Astrocyte (in vitro differentiated cells and primary cell): ENCODE measurements at regions not wholly inside any gene's neighbourhood (a gene's known extent, or its start where the extent isn't known, plus 50 kb on each side); places are given as distances from the start of the nearest gene placed in this dataset.

ENCODE experiments used
- DNase-seq: peaks from one replicate; pipeline ENCODE4 v3.0.0-alpha.2; 2010; ENCODE audit warnings: low read depth
- FAIRE-seq: peaks from 2 replicates; lab custom pipeline; 2011; peaks lifted over from hg19 to GRCh38; lab: Jason Lieb, UNC
- H2AFZ ChIP-seq: 2 replicates; pipeline ENCODE4 v1.6.0; 2012; ENCODE audit warnings: low read depth, low read length, inconsistent platforms
- H3K27ac ChIP-seq: 2 replicates; pipeline ENCODE4 v1.5.1; 2011; ENCODE audit warnings: low read depth, low read length, inconsistent platforms
- H3K27me3 ChIP-seq: 2 replicates; pipeline ENCODE4 v1.6.0; 2011; ENCODE audit warnings: low read length, inconsistent platforms; ENCODE audit not compliant: insufficient read depth
- H3K36me3 ChIP-seq: 2 replicates; pipeline ENCODE4 v1.5.1; 2011; ENCODE audit warnings: low read length, inconsistent platforms; ENCODE audit not compliant: insufficient read depth
- H3K4me1 ChIP-seq: 2 replicates; pipeline ENCODE4 v1.5.1; 2011; ENCODE audit warnings: low read length, inconsistent platforms; ENCODE audit not compliant: insufficient read depth
- H3K4me2 ChIP-seq: 2 replicates; pipeline ENCODE4 v1.6.0; 2012; ENCODE audit warnings: low read length, inconsistent platforms
- H3K4me3 ChIP-seq: 2 replicates; pipeline ENCODE4 v1.5.1; 2011; ENCODE audit warnings: low read depth, mild to moderate bottlenecking, low read length, inconsistent platforms; ENCODE audit not compliant: insufficient read depth
- H3K79me2 ChIP-seq: 2 replicates; pipeline ENCODE4 v1.6.0; 2012; ENCODE audit warnings: mild to moderate bottlenecking, low read length, inconsistent platforms; ENCODE audit not compliant: insufficient read depth
- H3K9ac ChIP-seq: 2 replicates; pipeline ENCODE4 v1.6.0; 2012; ENCODE audit warnings: mild to moderate bottlenecking, low read length, inconsistent platforms
- H3K9me3 ChIP-seq: 2 replicates; pipeline ENCODE4 v1.5.1; 2012; ENCODE audit warnings: low read depth, mild to moderate bottlenecking, low read length, inconsistent platforms; ENCODE audit not compliant: insufficient read depth
- H4K20me1 ChIP-seq: 2 replicates; pipeline ENCODE4 v1.6.0; 2012; ENCODE audit warnings: low read length, inconsistent platforms; ENCODE audit not compliant: insufficient read depth
- H3K27ac Mint-ChIP-seq: one replicate; pipeline ENCODE4 v1.8.0; 2021; ENCODE audit warnings: mild to moderate bottlenecking, mixed read lengths; ENCODE audit not compliant: unreplicated experiment
- H3K27me3 Mint-ChIP-seq: one replicate; pipeline ENCODE4 v1.8.0; 2021; ENCODE audit warnings: low read depth, mixed read lengths; ENCODE audit not compliant: unreplicated experiment
- H3K36me3 Mint-ChIP-seq: one replicate; pipeline ENCODE4 v1.8.0; 2021; ENCODE audit warnings: low read depth, mixed read lengths; ENCODE audit not compliant: unreplicated experiment
- H3K4me1 Mint-ChIP-seq: one replicate; pipeline ENCODE4 v1.8.0; 2021; ENCODE audit warnings: low read depth, mixed read lengths; ENCODE audit not compliant: unreplicated experiment
- H3K4me3 Mint-ChIP-seq: one replicate; pipeline ENCODE4 v1.8.0; 2021; ENCODE audit warnings: mild to moderate bottlenecking, moderate library complexity, mixed read lengths; ENCODE audit not compliant: unreplicated experiment
- H3K9me3 Mint-ChIP-seq: one replicate; pipeline ENCODE4 v1.8.0; 2021; ENCODE audit warnings: mild to moderate bottlenecking, mixed read lengths; ENCODE audit not compliant: unreplicated experiment
- EZH2 ChIP-seq: IDR thresholded peaks from 2 replicates; pipeline ENCODE4 v1.6.1; 2012; ENCODE audit warnings: mild to moderate bottlenecking, low read length, inconsistent platforms; ENCODE audit not compliant: insufficient read depth
- TF ChIP-seq, protein P1 (sequence below): IDR thresholded peaks from 2 replicates; pipeline ENCODE4 v1.5.1; 2011; ENCODE audit warnings: low read depth, mild to moderate bottlenecking, inconsistent platforms, low read length, moderate library complexity; ENCODE audit not compliant: insufficient read depth

DNA sequence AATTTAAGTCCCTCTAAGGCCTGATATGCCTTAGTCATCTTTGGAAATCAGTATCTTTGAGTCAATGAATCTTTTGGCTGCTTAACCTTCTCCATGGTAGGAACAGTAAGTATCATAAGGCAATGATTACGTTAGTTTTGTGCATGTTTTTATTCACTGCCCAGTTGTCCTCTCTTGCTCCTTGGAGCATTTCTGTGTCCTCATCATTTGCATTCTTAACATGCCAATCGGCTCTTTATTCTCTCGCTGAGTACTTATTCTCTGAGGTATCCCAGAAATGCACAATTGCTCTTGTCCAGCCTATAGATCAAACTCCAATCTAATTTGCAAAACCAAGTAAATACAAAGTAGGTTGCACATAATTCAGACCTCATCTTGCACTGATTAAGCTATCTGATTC lies 405.0 kb upstream of the IL12A start:
- no peak for FAIRE-seq
- no peak overlapping the region for H3K4me3 Mint-ChIP-seq
- no peak overlapping the region for H3K4me3 ChIP-seq
- TF ChIP-seq, protein P1, sequence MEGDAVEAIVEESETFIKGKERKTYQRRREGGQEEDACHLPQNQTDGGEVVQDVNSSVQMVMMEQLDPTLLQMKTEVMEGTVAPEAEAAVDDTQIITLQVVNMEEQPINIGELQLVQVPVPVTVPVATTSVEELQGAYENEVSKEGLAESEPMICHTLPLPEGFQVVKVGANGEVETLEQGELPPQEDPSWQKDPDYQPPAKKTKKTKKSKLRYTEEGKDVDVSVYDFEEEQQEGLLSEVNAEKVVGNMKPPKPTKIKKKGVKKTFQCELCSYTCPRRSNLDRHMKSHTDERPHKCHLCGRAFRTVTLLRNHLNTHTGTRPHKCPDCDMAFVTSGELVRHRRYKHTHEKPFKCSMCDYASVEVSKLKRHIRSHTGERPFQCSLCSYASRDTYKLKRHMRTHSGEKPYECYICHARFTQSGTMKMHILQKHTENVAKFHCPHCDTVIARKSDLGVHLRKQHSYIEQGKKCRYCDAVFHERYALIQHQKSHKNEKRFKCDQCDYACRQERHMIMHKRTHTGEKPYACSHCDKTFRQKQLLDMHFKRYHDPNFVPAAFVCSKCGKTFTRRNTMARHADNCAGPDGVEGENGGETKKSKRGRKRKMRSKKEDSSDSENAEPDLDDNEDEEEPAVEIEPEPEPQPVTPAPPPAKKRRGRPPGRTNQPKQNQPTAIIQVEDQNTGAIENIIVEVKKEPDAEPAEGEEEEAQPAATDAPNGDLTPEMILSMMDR: no peak
- no peak for TF ChIP-seq EZH2
- peak; percentile 33 for DNase-seq
- no peaks in the 10 kb centered on the region for H3K79me2 ChIP-seq
- H3K27me3 ChIP-seq: no peaks in the 10 kb centered on the region
- H3K27ac Mint-ChIP-seq: no peak overlapping the region
- H3K9me3 ChIP-seq: no peaks in the 10 kb centered on the region
- H3K27me3 Mint-ChIP-seq: no peaks in the 10 kb centered on the region
- no peaks in the 10 kb centered on the region for H4K20me1 ChIP-seq
- H3K4me2 ChIP-seq: no peak overlapping the region
- H3K27ac ChIP-seq: no peak overlapping the region
- no peak overlapping the region for H2AFZ ChIP-seq
- H3K4me1 Mint-ChIP-seq: peaks cover 17% of the 10 kb centered on the region
- no peaks in the 10 kb centered on the region for H3K36me3 ChIP-seq
- no peaks in the 10 kb centered on the region for H3K4me1 ChIP-seq
- no peaks in the 10 kb centered on the region for H3K36me3 Mint-ChIP-seq
- H3K9me3 Mint-ChIP-seq: no peaks in the 10 kb centered on the region
- no peak overlapping the region for H3K9ac ChIP-seq

DNA sequence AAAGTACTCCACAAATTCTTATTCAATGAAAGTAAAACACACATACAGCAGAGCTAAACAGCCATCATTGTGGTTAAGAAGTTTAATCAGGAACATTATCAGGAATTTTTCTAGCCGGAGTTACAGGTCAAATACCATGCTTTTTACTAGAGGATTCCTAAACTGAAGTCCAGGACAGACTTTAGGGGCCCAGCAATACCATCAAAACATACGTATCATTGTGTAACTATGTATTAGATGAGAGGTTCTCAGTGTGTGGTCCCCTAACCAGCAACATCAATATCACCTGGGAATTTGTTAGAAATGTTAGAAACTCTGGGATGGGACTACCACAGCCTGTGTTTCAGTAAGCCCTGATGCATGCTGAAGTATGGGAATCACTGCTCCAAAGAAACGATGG lies 404.2 kb upstream of the IL12A start:
- Mint-ChIP-seq H3K27me3 (no peaks in the 10 kb centered on the region), H3K4me3 (no peak overlapping the region), H3K9me3 (no peaks in the 10 kb centered on the region), H3K27ac (no peak overlapping the region), H3K36me3 (no peaks in the 10 kb centered on the region), H3K4me1 (peaks cover 22% of the 10 kb centered on the region)
- Histone ChIP-seq H3K4me1 (no peaks in the 10 kb centered on the region), H3K27me3 (no peaks in the 10 kb centered on the region), H3K36me3 (no peaks in the 10 kb centered on the region), H3K27ac (no peak overlapping the region), H3K79me2 (no peaks in the 10 kb centered on the region), H3K4me2 (no peak overlapping the region), H4K20me1 (no peaks in the 10 kb centered on the region), H2AFZ (no peak overlapping the region), H3K9ac (no peak overlapping the region), H3K9me3 (no peaks in the 10 kb centered on the region), H3K4me3 (no peak overlapping the region)
- no peak for TF ChIP-seq EZH2
- DNase-seq (peak; percentile 30), FAIRE-seq (no peak)

DNA sequence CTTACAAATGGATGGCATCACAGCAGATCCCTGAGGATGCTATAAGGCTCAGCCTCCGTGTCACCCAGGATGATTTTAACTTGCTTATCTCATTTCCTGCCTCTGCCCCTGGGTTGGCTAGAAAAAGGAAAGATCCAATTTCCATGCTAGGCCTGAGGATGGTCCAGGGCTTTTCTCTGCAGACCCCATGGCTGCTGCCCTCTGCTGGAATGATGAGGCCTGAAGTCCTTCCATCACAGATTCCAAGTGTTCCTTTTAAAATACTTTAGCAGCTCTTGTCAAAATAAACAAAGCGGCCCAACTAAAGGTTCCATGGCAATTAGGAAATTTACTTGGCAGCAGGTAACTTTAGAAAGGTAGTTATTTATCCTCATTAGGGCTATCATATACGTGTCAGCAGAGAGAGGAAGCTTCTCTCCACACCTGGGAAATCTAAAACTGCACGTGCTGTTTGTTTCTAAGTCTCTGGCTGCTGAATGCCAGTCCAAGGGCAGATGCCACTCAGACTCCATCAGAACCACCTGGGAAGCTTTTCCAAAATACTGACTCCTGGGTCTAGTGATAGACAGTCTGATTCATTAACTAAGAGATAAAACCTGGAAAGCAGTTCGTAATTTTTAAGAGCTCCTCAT lies 401.9 kb upstream of the IL12A start:
- H3K4me3 ChIP-seq: no peak overlapping the region
- H3K9ac ChIP-seq: no peak overlapping the region
- no peaks in the 10 kb centered on the region for H3K4me1 ChIP-seq
- TF ChIP-seq, protein P1: peak; percentile 70
- TF ChIP-seq EZH2: no peak
- H3K4me3 Mint-ChIP-seq: no peak overlapping the region
- peak; percentile 36 for DNase-seq
- no peaks in the 10 kb centered on the region for H3K27me3 ChIP-seq
- no peak overlapping the region for H2AFZ ChIP-seq
- H3K9me3 Mint-ChIP-seq: no peaks in the 10 kb centered on the region
- no peak overlapping the region for H3K4me2 ChIP-seq
- no peak overlapping the region for H3K27ac Mint-ChIP-seq
- H3K36me3 ChIP-seq: no peaks in the 10 kb centered on the region
- no peak for FAIRE-seq
- H3K27me3 Mint-ChIP-seq: no peaks in the 10 kb centered on the region
- peaks cover 22% of the 10 kb centered on the region for H3K4me1 Mint-ChIP-seq
- no peaks in the 10 kb centered on the region for H3K79me2 ChIP-seq
- no peak overlapping the region for H3K27ac ChIP-seq
- H3K9me3 ChIP-seq: no peaks in the 10 kb centered on the region
- H4K20me1 ChIP-seq: no peaks in the 10 kb centered on the region
- no peaks in the 10 kb centered on the region for H3K36me3 Mint-ChIP-seq
